GM12865 (cell line): ENCODE measurements at regions not wholly inside any gene's neighbourhood (a gene's known extent, or its start where the extent isn't known, plus 50 kb on each side); places are given as distances from the start of the nearest gene placed in this dataset.

Experiments
- DNase-seq: peaks from one replicate; pipeline ENCODE4 v3.0.0; 2010; ENCODE audit warnings: low read depth
- H3K4me3 ChIP-seq: 2 replicates; pipeline ENCODE4 v1.5.1; 2011; ENCODE audit warnings: mild to moderate bottlenecking, low read depth, low read length, control low read depth
- TF ChIP-seq, protein P1 (sequence below): IDR thresholded peaks from 2 replicates; pipeline ENCODE4 v1.5.1; 2011; ENCODE audit warnings: low read length, control low read depth, low read depth, inconsistent platforms; ENCODE audit not compliant: insufficient read depth; ENCODE audit errors: missing control alignments

DNA sequence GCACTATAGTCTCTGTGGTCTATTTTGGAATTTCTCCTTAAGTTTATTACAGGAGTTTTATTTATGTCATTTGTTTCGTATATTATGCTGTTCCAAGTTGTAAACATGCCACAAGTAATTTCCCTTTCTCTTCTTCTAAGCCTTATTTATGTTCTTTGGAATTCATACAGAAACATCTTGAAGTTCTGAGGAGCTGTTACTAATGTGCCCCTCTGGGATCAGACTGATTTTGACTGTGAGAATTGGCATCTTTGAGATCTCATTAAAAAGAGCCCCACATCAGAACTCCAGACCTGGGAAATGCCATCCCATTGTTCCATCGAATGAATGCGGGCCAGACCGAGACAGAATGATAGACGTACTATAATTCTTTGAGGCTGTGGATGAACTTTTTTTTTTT, 138.8 kb upstream of the CD180 start:
- H3K4me3 ChIP-seq = no peak overlapping the region
- TF ChIP-seq, protein P1, sequence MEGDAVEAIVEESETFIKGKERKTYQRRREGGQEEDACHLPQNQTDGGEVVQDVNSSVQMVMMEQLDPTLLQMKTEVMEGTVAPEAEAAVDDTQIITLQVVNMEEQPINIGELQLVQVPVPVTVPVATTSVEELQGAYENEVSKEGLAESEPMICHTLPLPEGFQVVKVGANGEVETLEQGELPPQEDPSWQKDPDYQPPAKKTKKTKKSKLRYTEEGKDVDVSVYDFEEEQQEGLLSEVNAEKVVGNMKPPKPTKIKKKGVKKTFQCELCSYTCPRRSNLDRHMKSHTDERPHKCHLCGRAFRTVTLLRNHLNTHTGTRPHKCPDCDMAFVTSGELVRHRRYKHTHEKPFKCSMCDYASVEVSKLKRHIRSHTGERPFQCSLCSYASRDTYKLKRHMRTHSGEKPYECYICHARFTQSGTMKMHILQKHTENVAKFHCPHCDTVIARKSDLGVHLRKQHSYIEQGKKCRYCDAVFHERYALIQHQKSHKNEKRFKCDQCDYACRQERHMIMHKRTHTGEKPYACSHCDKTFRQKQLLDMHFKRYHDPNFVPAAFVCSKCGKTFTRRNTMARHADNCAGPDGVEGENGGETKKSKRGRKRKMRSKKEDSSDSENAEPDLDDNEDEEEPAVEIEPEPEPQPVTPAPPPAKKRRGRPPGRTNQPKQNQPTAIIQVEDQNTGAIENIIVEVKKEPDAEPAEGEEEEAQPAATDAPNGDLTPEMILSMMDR = no peak
- no peak for DNase-seq

DNA sequence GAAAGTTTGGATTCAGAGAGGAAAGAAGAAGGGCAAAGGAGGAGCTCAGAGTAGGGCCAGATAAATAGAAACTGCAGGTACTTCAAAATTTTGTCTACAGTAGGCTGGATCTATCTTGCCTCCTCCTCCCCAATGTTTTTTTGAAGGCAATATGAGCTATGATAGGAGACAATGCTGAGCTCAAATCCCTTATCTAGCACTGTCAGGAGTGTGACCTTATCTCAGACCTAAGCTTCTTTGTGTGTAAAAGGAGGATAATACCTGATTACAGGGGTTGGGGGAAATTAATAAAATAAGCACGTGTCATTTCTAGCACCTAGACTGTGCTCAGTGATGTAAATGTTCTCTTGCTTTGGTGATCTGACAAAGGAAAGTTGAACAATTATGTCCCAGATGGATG, 137.8 kb upstream of the CD180 start:
- TF ChIP-seq, protein P1 = no peak
- no peak for DNase-seq
- no peak overlapping the region for H3K4me3 ChIP-seq

DNA sequence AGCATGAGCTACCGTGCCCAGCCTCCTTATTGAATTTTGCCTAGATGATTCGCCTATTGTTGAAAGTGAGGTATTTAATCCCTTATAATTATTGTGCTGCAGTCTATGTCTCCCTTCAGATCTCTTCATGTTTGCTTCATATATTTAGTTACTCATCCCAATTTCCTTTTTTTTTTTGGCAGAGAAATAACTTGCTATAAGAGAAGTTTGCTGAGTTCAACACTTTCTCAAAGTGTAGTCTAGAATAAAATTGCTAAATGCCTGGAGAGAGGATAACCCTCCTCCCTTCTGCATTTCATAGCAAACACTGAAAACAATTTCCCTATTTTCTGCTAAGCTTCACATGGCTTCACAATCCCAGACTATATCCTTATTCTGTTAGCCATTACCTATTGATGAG, 136.6 kb upstream of the CD180 start:
- DNase-seq = no peak
- H3K4me3 ChIP-seq = no peak overlapping the region

DNA sequence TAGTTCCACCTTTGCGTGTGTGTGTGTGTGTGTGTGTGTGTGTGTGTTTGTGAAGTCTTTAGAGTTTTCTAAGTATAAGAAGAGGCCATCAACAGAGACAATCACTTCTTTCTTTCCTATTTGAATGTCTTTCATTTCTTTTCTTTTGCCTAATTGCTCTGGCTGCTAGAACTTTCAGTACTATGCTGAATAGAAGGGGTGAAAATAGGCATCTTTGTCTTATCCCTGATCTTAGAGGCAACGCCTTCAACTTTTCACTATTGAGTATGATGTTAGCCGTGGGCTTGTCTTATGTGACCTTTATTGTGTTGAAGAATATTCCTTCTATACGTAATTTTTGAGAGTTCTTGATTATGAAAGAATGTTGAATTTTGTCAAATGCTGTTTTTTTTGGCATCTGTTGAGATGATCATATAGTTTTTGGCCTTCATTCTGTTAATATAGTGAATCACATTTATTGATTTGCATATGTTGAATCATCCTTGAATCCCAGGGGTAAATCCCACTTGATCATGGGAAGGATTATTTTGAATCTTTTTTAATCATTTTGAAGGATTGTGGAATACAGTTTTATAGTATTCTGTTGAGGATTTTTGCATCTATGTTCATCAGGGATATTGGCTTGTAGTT, 134.8 kb upstream of the CD180 start:
- no peak overlapping the region for H3K4me3 ChIP-seq
- no peak for DNase-seq
- TF ChIP-seq, protein P1 = no peak

More for the DNA sequence above, 136.6 kb upstream of the CD180 start:
- TF ChIP-seq, protein P1 = no peak

DNA sequence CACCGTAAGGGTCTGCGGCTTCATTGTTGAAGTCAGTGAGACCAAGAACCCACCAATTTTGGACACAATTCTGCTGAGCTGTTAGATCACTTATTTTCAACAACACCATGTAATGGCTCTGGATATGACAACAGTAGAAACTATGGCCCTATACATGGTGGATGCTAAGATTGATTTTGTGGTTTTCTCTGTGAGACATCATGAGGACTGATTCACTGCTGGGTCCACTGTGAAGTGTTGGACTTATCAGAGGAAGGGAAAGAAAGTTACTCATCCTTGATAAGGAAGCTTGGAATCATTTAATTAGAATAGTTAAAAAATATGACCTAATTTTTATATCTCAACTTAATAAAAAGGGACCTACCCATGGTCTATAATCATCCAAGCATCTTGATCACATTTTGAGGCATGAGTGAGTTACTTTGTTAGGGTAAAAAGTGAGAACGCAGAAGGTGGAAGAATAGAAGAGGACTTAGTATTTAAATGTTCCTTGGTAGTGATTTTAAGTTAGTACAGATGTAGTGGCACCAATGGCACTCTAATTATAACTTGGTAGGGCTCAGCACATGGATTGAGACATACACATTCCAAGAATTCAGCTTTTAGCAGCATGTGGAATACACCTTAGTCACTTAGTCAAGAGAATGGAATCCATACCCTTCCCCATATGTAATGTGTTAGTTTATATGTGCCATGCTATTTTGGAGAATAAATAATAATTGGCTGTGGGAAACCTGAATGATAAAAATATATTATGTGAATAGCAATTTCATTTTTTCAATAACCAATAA, 123.5 kb upstream of the CD180 start:
- no peak overlapping the region for H3K4me3 ChIP-seq
- DNase-seq = no peak
- TF ChIP-seq, protein P1 = no peak

DNA sequence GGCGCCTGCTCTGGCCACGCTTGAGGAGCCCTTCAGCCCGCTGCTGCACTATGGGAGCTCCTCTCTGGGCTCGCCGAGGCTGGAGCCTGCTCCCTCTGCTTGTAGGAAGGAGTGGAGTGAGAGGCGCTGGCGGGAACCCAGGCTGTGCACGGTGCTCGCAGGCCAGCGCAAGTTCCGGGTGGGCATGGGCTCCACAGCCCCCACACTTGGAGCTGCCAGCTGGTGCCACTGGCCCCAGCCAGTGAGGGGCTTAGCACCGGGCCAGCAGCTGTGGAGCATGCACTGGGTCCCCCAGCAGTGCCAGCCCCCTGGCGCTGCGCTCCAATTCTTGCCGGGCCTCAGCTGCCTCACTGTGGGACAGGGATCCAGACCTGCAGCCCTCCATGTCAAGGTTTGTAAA, 122.1 kb upstream of the CD180 start:
- TF ChIP-seq, protein P1 = no peak
- DNase-seq = no peak
- H3K4me3 ChIP-seq = no peak overlapping the region
